SK-N-SH treated with all-trans-retinoic acid at 6 μM for 48 hours (cell line): ENCODE measurements at regions not wholly inside any gene's neighbourhood (a gene's known extent, or its start where the extent isn't known, plus 50 kb on each side); places are given as distances from the start of the nearest gene placed in this dataset.

Source experiments
- ARNTL ChIP-seq: fragments of 450-650 bp; formaldehyde crosslinking; IDR thresholded peaks from 2 replicates; pipeline ENCODE4 v1.5.0; 2020; ENCODE audit warnings: low read depth, mild to moderate bottlenecking, moderate library complexity, borderline replicate concordance
- ESRRG ChIP-seq: fragments of 250-450 bp; sonication (Bioruptor Pico); IDR thresholded peaks from 2 replicates; pipeline ENCODE4 v1.6.1; 2021; ENCODE audit warnings: mild to moderate bottlenecking
- OSR1 ChIP-seq: fragments of 250-450 bp; sonication (Bioruptor Pico); IDR thresholded peaks from 2 replicates; pipeline ENCODE4 v1.8.0; 2022; ENCODE audit warnings: moderate library complexity, mild to moderate bottlenecking, inconsistent platforms
- PATZ1 ChIP-seq: fragments of 250-450 bp; sonication (Bioruptor Pico); IDR thresholded peaks from 2 replicates; pipeline ENCODE4 v1.8.0; 2020; ENCODE audit warnings: mild to moderate bottlenecking, moderate library complexity, borderline replicate concordance
- POU6F1 ChIP-seq: fragments of 250-450 bp; sonication (Bioruptor Pico); IDR thresholded peaks from 2 replicates; pipeline ENCODE4 v1.8.0; 2021; ENCODE audit warnings: low read depth, mild to moderate bottlenecking, moderate library complexity, borderline replicate concordance
- RARB ChIP-seq: fragments of 250-450 bp; sonication (Bioruptor Pico); IDR thresholded peaks from 2 replicates; pipeline ENCODE4 v1.8.0; 2021; ENCODE audit warnings: mild to moderate bottlenecking, moderate library complexity
- TCF4 ChIP-seq: fragments of 250-450 bp; sonication (Bioruptor Pico); IDR thresholded peaks from 2 replicates; pipeline ENCODE4 v1.8.0; 2021; ENCODE audit warnings: mild to moderate bottlenecking, moderate library complexity, borderline replicate concordance
- ZFP3 ChIP-seq: fragments of 250-450 bp; sonication (Bioruptor Pico); IDR thresholded peaks from 2 replicates; pipeline ENCODE4 v1.5.0; 2020; ENCODE audit warnings: mild to moderate bottlenecking, moderate library complexity

GRCh38 chr10:78581133-78581694, 487.6 kb upstream of the ZMIZ1 start:
- TF ChIP-seq ZFP3: no peak
- TF ChIP-seq RARB (CRISPR knock-in tag): no peak
- TF ChIP-seq ESRRG (CRISPR knock-in tag): no peak
- no peak for TF ChIP-seq PATZ1
- no peak for TF ChIP-seq OSR1 (CRISPR knock-in tag)
- TF ChIP-seq POU6F1 (CRISPR knock-in tag): no peak
- TF ChIP-seq ARNTL (CRISPR knock-in tag): no peak
- TF ChIP-seq TCF4 (CRISPR knock-in tag): no peak
